Erythroblast (primary cell): ENCODE measurements at regions not wholly inside any gene's neighbourhood (a gene's known extent, or its start where the extent isn't known, plus 50 kb on each side); places are given as distances from the start of the nearest gene placed in this dataset.

Experiments used
- GATA1 ChIP-seq: IDR thresholded peaks from 2 replicates; pipeline ENCODE4 v1.6.1; 2011; ENCODE audit warnings: low read depth, mild to moderate bottlenecking, control low read depth, low read length, moderate library complexity
- POLR2A ChIP-seq: IDR thresholded peaks from 2 replicates; pipeline ENCODE4 v1.6.1; 2011; ENCODE audit warnings: mild to moderate bottlenecking, low read length

GRCh38 chr9:88052321-88052965 is 78.1 kb upstream of the CDK20 start:
- TF ChIP-seq POLR2A (no peak), GATA1 (no peak)
